D341Med (cell line): ENCODE measurements at regions not wholly inside any gene's neighbourhood (a gene's known extent, or its start where the extent isn't known, plus 50 kb on each side); places are given as distances from the start of the nearest gene placed in this dataset.

ENCODE experiments used
- DNase-seq: peaks from one replicate; pipeline ENCODE4 v3.0.0; 2012; ENCODE audit warnings: low spot score

DNA sequence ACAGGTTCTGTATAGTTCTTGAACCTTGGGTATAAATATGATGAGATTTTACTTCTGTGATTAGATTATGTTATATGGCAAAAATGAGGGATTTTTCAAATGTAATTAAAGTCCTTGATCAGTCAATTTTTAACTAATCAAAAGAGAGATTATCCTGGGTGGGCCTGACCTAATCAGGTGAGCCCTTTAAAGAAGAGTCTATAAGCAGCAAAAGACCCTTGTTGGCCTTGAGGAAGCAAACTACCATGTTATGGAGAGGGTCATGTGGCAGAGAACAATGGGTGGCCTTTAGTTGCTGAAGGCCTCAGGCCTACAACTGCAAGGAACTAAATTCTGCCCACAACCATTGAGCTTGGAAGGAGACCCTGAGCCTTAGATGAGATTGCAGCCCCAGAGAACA, 102.5 kb upstream of the RIPOR2 start:
- DNase-seq = no peak

DNA sequence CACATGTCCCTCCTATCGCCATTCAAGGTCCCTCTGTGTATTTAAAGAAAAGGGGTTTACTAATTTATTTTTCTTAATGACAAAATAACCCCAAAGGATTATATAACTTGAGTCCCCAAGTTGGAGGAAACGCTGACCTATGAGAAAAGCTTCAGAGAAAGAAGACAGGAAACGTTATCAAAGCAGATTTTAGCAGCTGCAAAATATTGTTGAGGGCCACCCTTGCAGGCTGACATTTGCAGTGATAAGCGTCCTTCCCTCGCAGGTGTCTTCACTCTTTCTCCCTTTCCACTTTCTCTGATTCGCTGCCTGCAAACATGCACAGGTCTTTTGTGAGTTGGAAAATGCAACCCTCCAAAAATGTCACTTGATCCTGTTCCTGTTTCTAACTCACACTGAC, 103.2 kb upstream of the RIPOR2 start:
- no peak for DNase-seq

GRCh38 chr6:25041485-25042035, 105.8 kb upstream of the RIPOR2 start:
- no peak for DNase-seq

DNA sequence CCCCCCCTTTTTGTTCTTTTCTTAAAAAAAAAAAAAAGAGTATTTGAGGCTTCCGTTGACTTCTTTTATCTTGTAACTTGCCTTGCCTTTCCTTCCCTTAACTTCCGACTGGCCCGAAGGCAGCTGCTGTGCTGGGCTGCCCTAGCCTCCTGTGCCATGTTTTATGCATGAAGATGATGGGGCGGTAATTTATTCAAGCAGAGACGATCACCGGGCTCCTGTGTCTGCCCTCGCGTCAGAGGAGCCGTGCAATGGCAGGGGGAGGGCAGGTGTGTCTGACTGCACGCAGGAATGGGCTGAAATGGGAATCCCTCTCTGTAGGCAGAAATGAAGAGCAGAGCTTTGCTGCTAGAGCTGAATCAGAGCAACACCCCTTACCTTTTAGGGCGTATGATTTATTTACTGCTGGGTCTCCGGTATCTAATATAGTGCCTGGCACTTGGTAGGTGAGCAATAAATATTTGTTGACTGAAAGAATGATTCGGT, 106.3 kb upstream of the RIPOR2 start:
- DNase-seq = no peak

DNA sequence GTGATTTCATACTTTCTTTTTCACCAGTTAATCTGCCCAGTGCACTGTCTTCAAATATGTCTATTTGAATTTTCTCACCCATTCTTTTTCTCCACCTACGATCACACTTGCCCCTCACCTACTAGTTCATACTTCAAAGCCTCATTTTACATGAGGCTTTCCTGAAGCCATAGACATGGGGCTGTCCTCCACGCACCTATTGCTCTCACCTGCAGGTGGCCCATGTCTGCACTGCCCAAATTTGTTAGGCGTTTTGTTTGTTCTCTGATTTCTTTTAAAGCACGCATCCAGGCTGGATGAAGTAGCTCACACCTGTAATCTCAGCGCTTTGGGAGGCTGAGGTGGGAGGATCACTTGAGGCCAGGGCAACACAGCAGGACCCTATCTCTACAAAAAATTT, 106.8 kb upstream of the RIPOR2 start:
- no peak for DNase-seq

DNA sequence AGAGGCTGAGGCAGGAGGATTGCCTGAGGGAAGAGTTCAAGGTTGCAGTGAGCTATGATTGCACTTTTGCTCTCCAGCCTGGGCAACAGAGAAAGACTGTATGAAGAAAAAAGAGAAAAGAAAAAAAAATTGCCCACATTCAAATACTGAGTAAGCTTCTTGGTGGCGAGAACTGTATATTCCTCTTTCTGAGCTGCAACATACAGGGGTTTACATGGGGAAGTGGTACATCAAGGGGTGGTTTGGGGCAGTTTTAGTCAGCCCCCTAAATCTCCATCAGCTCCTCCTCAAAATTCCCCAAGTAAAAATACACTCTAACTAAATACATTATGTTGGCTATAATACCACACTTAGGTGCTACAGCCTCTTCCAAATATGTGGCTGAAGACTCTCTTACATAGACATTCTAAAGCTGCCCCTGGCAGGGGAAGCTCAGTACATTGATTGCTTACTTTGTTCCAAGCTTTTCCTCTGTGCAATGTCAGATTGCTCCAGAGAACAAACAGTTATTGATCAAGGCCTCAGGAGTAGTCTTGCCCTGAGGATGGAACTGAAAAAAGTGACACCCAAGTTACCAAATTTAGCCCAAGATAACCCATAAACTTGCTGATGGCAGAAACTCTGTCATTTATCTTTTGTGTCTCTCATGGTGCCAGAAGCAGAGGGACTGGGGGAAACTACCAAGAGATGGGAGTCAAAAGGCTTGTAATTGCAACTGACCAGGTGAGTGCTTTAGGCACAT, 107.4 kb upstream of the RIPOR2 start:
- DNase-seq = no peak

- no peak for DNase-seq
Observed at GRCh38 chr6:25043892-25044291, 108.1 kb upstream of the RIPOR2 start.

DNA sequence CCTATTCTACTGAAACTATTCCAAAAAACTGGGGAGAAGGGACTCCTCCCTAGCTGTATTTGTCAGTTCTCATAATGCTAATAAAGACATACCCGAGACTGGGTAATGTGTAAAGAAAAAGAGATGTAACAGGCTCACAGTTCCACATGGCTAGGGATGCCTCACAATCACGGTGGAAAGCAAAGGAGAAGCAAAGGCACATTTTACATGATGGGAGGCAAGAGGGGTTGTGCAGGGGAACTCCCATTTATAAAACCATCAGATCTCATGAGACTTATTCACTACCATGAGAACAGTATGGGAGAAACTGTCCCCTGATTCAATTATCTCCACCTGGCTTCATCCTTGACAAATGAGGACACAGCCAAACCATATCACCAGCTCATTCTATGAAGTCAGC, 111.2 kb upstream of the RIPOR2 start:
- DNase-seq = no peak

- no peak for DNase-seq
Observed at GRCh38 chr6:25050356-25050755, 114.6 kb upstream of the RIPOR2 start.

DNA sequence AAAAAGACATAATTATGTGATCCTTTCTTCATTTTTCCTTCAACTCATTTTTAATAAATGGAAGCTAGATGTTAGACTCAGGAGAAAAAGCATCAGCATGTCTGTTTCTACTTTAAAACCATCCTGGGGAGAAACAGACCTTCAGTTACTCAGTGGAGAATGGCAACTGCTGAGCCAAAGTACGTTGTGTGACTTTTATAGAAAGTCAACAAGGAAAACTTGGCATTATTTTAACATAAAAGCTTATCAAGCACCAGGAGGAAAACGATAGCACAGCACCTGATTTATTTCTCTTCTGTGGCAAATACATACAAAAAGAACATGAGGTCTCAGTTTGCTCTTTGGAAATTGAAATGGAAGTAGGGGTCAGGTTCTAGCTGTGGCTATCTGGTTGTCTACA, 115.3 kb upstream of the RIPOR2 start:
- no peak for DNase-seq

DNA sequence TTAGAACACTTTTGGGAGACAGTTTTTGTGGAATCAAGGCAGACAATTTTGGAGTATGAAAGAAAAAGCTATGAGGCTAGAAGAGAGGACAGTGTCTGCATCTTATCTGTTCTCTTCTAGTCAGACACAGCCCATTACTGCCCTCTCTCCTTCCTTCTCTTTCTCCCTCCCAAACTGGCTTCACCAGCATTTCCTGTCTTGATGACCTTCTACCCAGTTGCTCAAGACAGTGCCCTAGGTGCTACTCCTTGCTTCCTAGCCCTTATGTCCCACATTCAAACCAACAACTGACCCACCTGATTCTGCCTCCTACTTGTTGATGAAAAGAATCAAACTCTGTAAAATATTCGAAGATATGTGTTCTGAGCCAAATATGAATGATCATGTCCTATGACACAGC, 116.4 kb upstream of the RIPOR2 start:
- DNase-seq = no peak

- no peak for DNase-seq
Observed at GRCh38 chr6:25053875-25054371, 118.2 kb upstream of the RIPOR2 start.

GRCh38 chr6:25054469-25054868, 118.7 kb upstream of the RIPOR2 start:
- DNase-seq = no peak

DNA sequence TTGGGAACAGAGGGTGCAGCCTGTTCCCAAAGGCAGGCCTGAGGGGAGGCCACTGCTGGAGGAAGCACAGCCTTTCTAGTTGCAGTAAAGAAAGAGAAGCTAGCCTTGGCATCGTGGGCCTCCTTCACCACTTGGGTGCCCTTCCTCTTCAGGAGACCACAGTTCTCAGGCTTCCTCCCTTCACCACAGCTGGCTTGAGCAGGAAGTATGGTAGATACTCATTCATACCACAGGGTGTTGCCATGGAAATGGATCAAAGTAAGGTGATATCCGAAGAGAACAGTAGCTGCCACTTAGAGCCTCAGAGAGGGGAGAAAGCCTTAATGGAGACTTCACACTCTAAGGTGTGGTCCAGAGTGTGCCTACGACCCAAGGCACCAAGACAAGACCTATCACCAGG, 120.4 kb upstream of the RIPOR2 start:
- DNase-seq = no peak

- DNase-seq = no peak
Observed at GRCh38 chr6:25057111-25057905, 121.5 kb upstream of the RIPOR2 start.

- no peak for DNase-seq
Observed at GRCh38 chr6:25058441-25058840, 122.7 kb upstream of the RIPOR2 start.

DNA sequence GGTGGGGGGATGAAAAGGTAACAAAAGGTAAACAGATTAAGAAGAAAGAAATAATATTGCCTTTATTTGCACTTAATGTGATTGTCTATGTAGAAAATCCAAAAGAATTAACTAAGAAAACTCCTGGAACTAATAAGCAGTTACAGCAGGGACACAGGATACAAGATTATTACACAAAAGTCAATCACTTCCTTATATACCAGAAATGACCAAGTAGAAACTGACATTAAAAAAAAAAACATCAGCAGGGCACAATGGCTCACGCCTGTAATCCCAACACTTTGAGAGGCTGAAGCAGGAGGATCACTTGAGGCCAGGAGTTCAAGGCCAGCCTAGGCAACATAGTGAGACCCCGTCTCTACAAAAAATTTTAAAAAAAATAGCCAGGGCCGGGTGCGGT, 123.2 kb upstream of the RIPOR2 start:
- DNase-seq = no peak

GRCh38 chr6:25060522-25060921, 124.8 kb upstream of the RIPOR2 start:
- DNase-seq = no peak

DNA sequence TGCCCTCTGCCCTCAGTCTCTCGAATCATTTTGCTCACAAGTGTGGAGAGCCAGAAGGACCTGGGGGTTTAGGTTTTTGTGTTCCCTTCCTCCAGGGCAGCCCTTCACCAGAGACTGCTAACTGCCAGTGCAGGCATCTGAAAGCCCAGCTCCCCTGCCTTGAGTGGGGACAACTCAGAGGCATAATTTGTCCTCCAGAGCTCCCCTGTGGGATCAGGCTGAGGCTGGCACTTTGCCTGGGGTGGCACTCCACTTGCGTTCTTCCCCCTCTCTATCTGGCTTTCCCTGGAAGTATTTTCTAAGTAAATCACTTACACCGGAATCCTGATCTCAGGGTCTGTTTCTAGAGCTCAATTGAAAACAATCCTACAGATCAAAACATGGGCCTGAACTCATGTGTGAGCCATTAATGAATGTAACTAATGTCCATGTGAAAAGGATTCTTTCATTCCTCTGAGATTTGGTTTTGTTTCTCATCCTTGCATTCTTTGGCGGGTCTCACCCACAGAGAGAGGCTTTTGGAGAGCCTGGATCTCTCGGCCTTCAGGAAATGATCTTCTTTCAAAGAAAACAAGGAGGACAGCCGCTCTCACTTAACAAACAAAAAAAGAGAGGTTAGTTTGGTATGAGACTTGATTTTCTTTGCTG, 125.7 kb upstream of the RIPOR2 start:
- no peak for DNase-seq

- no peak for DNase-seq
Observed at GRCh38 chr6:25062070-25062811, 126.5 kb upstream of the RIPOR2 start.

- DNase-seq = no peak
Observed at GRCh38 chr6:25064006-25064405, 128.2 kb upstream of the RIPOR2 start.

- no peak for DNase-seq
Observed at GRCh38 chr6:25065666-25066065, 129.9 kb upstream of the RIPOR2 start.
